ENCODE measurements at regions not wholly inside any gene's neighbourhood (a gene's known extent, or its start where the extent isn't known, plus 50 kb on each side); places are given as distances from the start of the nearest gene placed in this dataset.

GRCh38 chr6:122323361-122323760 lies 76.1 kb upstream of the HSF2 start:
- TF ChIP-seq POLR2A (conservative IDR thresholded peaks at IDR 0.05) (no peak), CHD2 (IDR thresholded peaks at IDR 0.05; ENCODE audit: low read depth, low read length) (no peak), FIP1L1 (IDR thresholded peaks at IDR 0.05; ENCODE audit: low read depth, low read length, poor library complexity, severe bottlenecking) (no peak), MBD1 (CRISPR knock-in tag; IDR thresholded peaks at IDR 0.05) (no peak), FOXM1 (IDR thresholded peaks at IDR 0.05; ENCODE audit: low read depth) (no peak), FOXM1 (CRISPR knock-in tag; IDR thresholded peaks at IDR 0.05; ENCODE audit: low read depth) (no peak), MTF1 (CRISPR knock-in tag; IDR thresholded peaks at IDR 0.05; ENCODE audit: borderline replicate concordance) (no peak)

Measured in K562 (cell line).